Endothelial cell of umbilical vein (primary cell): ENCODE measurements at regions not wholly inside any gene's neighbourhood (a gene's known extent, or its start where the extent isn't known, plus 50 kb on each side); places are given as distances from the start of the nearest gene placed in this dataset.

ENCODE experiments used
- BruUV-seq: library from RNA; stranded (reverse); fragments of 400-500 nt; replicated peaks from 2 replicates; lab custom pipeline; 2021; lab: Mats Ljungman, UMichigan
- CTCF ChIA-PET: fragments of 300-600, 350-600 bp; sonication (Branson Sonifier 250); formaldehyde crosslinking; loops from one replicate; lab custom pipeline; 2021; ENCODE audit warnings: antibody characterized with exemption, inconsistent platforms; lab: Charles Lee
- POLR2A ChIA-PET: fragments of 300-600, 350-600 bp; sonication (Branson Sonifier 250); formaldehyde crosslinking; loops from one replicate; lab custom pipeline; 2021; ENCODE audit warnings: antibody characterized with exemption, inconsistent platforms; lab: Charles Lee
- DNase-seq: peaks from one replicate; pipeline ENCODE4 v3.0.0-alpha.2; 2011; ENCODE audit warnings: low read depth, low spot score
- FAIRE-seq: peaks from 2 replicates; lab custom pipeline; 2011; peaks lifted over from hg19 to GRCh38; lab: Jason Lieb, UNC
- H2AFZ ChIP-seq: 2 replicates; pipeline ENCODE4 v1.6.0; 2012; ENCODE audit warnings: low read depth, low read length, control low read depth, inconsistent platforms
- H3K27ac ChIP-seq: 2 replicates; pipeline ENCODE4 v1.5.1; 2011; ENCODE audit warnings: low read depth, mild to moderate bottlenecking, control low read depth, low read length, moderate library complexity; ENCODE audit not compliant: insufficient read depth
- H3K27me3 ChIP-seq, 2 experiments: 2 replicates each; pipeline versions ENCODE4 v1.6.0 to v1.6.1; 2011; ENCODE audit warnings: low read length in 2 of 2, mixed read lengths in 1 of 2; ENCODE audit not compliant: control insufficient read depth in 2 of 2, insufficient read depth in 2 of 2
- H3K36me3 ChIP-seq, 2 experiments: 2 replicates in 1 of 2; 3 replicates in 1 of 2; pipeline ENCODE4 v1.5.1; 2011; ENCODE audit warnings: low read length in 2 of 2, mild to moderate bottlenecking in 1 of 2, moderate library complexity in 1 of 2; ENCODE audit not compliant: control insufficient read depth in 2 of 2, insufficient read depth in 2 of 2; ENCODE audit errors: extremely low read depth in 1 of 2
- H3K4me1 ChIP-seq: 3 replicates; pipeline ENCODE4 v1.5.1; 2011; ENCODE audit warnings: mild to moderate bottlenecking, low read length; ENCODE audit not compliant: control insufficient read depth, insufficient read depth; ENCODE audit errors: extremely low read depth
- H3K4me2 ChIP-seq: 2 replicates; pipeline ENCODE4 v1.6.1; 2011; ENCODE audit warnings: low read length, control low read depth, mixed read lengths; ENCODE audit not compliant: insufficient read depth
- H3K4me3 ChIP-seq, 3 experiments: fragments of 200-600 bp in 1 of 3; sonication (generic), shearing (Covaris generic) in 1 of 3; replicated peaks in 1 of 3; 2 replicates each; pipeline ENCODE4 v1.5.1; 2011 to 2016; ENCODE audit warnings: control low read depth in 3 of 3, low read length in 3 of 3, mild to moderate bottlenecking in 2 of 3, inconsistent platforms in 1 of 3, low read depth in 1 of 3, moderate library complexity in 1 of 3; ENCODE audit not compliant: insufficient read depth in 1 of 3
- H3K79me2 ChIP-seq: 2 replicates; pipeline ENCODE4 v1.6.0; 2012; ENCODE audit warnings: low read length, inconsistent platforms; ENCODE audit not compliant: control insufficient read depth, insufficient read depth
- H3K9ac ChIP-seq: replicated peaks from 2 replicates; pipeline ENCODE3; 2011; ENCODE audit warnings: low read length, control low read depth; ENCODE audit not compliant: insufficient read depth; ENCODE audit errors: extremely low read depth
- H3K9me1 ChIP-seq: replicated peaks from 3 replicates; pipeline ENCODE4 v1.6.0; 2011; ENCODE audit warnings: mild to moderate bottlenecking, low read length; ENCODE audit not compliant: control insufficient read depth, insufficient read depth; ENCODE audit errors: extremely low read depth
- H3K9me3 ChIP-seq: replicated peaks from 2 replicates; pipeline ENCODE4 v1.5.1; 2012; ENCODE audit warnings: low read length, inconsistent platforms; ENCODE audit not compliant: control insufficient read depth, insufficient read depth
- H4K20me1 ChIP-seq: replicated peaks from 2 replicates; pipeline ENCODE3; 2011; ENCODE audit warnings: mild to moderate bottlenecking, low read length; ENCODE audit not compliant: control insufficient read depth, insufficient read depth; ENCODE audit errors: extremely low read depth
- CTCF ChIP-seq, 2 donors: IDR thresholded peaks; 1 replicate in 1 of 2; 2 replicates in 1 of 2; pipeline ENCODE4 v1.5.1; 2011; ENCODE audit warnings: low read length in 2 of 2, mild to moderate bottlenecking in 2 of 2, moderate library complexity in 2 of 2, control low read depth in 1 of 2, inconsistent platforms in 1 of 2, low read depth in 1 of 2; ENCODE audit not compliant: insufficient read depth in 1 of 2; ENCODE audit errors: extremely low read depth in 1 of 2
- EZH2 ChIP-seq: IDR thresholded peaks from 2 replicates; pipeline ENCODE4 v1.6.1; 2012; ENCODE audit warnings: borderline replicate concordance, low read depth, mild to moderate bottlenecking, moderate library complexity, low read length, inconsistent platforms; ENCODE audit not compliant: severe bottlenecking
- FOS ChIP-seq: IDR thresholded peaks from 2 replicates; pipeline ENCODE4 v1.6.1; 2011; ENCODE audit warnings: mild to moderate bottlenecking, low read length, moderate library complexity, borderline replicate concordance; ENCODE audit not compliant: insufficient read depth
- GATA2 ChIP-seq: IDR thresholded peaks from 2 replicates; pipeline ENCODE4 v1.7.0; 2011; ENCODE audit warnings: low read depth, mild to moderate bottlenecking, moderate library complexity, mixed read lengths, low read length; ENCODE audit not compliant: insufficient read length, insufficient read depth
- JUN ChIP-seq: IDR thresholded peaks from 2 replicates; pipeline ENCODE4 v1.6.1; 2011; ENCODE audit warnings: borderline replicate concordance, low read depth; ENCODE audit not compliant: insufficient read length, insufficient read depth
- MYC ChIP-seq: IDR thresholded peaks from one replicate; pipeline ENCODE4 v1.6.1; 2011; ENCODE audit warnings: mild to moderate bottlenecking, low read depth, low read length
- POLR2A ChIP-seq: IDR thresholded peaks from 2 replicates; pipeline ENCODE4 v1.6.1; 2012; ENCODE audit warnings: low read depth, mild to moderate bottlenecking, control low read depth, low read length
- POLR2AphosphoS5 ChIP-seq: IDR thresholded peaks from 2 replicates; pipeline ENCODE4 v1.6.1; 2012; ENCODE audit warnings: low read depth, mild to moderate bottlenecking, control low read depth, low read length, moderate library complexity; ENCODE audit not compliant: insufficient read depth
- dilution Hi-C: fragments of 300-500 bp; cut with MboI; formaldehyde crosslinking; loops from one replicate; pipeline ENCODE4 v1.15.0; 2019; ENCODE audit warnings: low sequenced_read_pairs; ENCODE audit not compliant: extremely low pct_ligation_motif_present
- intact Hi-C: fragments of 100-400 bp; cut with micrococcal nuclease; formaldehyde crosslinking; loops from one replicate; pipeline ENCODE4 v1.10.0; 2022
- TF ChIP-seq, protein P1 (sequence below): IDR thresholded peaks from 2 replicates; pipeline ENCODE4 v1.6.1; 2011; ENCODE audit not compliant: insufficient read depth, insufficient read length

- H3K27ac ChIP-seq = no peak overlapping the region
- no peaks in the 10 kb centered on the region for H3K36me3 ChIP-seq
- no peaks in the 10 kb centered on the region for H3K79me2 ChIP-seq
- H2AFZ ChIP-seq = no peak overlapping the region
- no peaks in the 10 kb centered on the region for H3K27me3 ChIP-seq
- no peaks in the 10 kb centered on the region for H4K20me1 ChIP-seq
- intact Hi-C loops = no loop called here
- no peak for FAIRE-seq
- peaks cover 5% of the 10 kb centered on the region for H3K4me1 ChIP-seq
- dilution Hi-C loops = no loop called here
- ChIA-PET CTCF (no interaction called here), POLR2A (no interaction called here)
- no peak overlapping the region for H3K9ac ChIP-seq
- H3K9me1 ChIP-seq = no peaks in the 10 kb centered on the region
- BruUV-seq = no TSS peak
- H3K9me3 ChIP-seq = no peaks in the 10 kb centered on the region
- no peak overlapping the region for H3K4me3 ChIP-seq
- TF ChIP-seq FOS (no peak), POLR2A (no peak), EZH2 (no peak), POLR2AphosphoS5 (no peak), CTCF (IDR thresholded peaks at IDR 0.05; ENCODE audit: extremely low read depth in 1 of 2, insufficient read depth in 1 of 2, low read depth in 1 of 2, low read length in 2 of 2) (no peak), GATA2 (no peak), JUN (no peak), MYC (no peak)
- TF ChIP-seq, protein P1, sequence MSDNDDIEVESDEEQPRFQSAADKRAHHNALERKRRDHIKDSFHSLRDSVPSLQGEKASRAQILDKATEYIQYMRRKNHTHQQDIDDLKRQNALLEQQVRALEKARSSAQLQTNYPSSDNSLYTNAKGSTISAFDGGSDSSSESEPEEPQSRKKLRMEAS = no peak
- no peak for DNase-seq
- no peak overlapping the region for H3K4me2 ChIP-seq
Measured at GRCh38 chr6:26162399-26162798, 75.2 kb downstream of the HFE start.
